ENCODE measurements at regions not wholly inside any gene's neighbourhood (a gene's known extent, or its start where the extent isn't known, plus 50 kb on each side); places are given as distances from the start of the nearest gene placed in this dataset.

DNA sequence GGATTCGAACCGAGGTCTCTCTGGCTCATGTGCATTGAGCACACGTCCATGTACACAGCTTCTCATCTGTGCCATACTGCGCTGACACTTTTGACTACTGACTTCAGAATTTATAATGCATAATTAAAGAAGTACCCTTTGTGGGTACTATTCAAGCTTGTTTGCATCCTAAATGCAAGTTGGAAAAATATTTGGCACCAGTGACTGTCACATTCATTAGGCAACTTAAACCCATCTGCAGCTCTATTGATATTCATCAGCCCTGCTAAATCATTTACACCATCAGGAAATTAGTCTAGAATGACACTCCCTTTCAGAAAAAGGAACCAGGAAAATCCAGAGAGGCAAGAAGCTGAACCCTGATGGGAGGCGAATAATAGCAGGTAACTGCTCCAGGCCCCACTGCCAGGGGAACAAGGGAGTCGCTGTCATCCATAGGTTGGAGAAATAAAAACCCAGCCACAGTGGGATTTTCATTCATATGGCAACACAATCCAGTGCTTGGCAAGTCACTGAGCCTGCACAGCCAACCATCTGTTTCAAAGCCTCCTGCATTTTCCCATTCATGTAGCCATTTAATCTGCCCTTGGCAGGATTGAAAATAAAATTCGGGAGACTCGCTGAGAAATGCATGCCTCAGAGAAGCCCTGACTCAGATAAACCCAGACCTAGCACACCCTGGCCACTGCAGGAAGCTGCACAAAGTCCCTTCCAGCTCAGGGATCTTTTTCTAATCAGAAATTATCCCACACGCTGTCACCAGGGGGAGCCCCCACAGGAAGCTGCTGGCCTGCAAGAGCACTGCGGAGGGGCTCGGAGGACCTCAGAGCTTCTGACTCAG is 103.0 kb upstream of the VEPH1 start:
- no peaks in the 10 kb centered on the region for H3K9me3 ChIP-seq (ENCODE audit: insufficient read depth, low read length)
- H3K27me3 ChIP-seq (ENCODE audit: insufficient read depth, insufficient read length) = no peaks in the 10 kb centered on the region
- no peaks in the 10 kb centered on the region for H3K36me3 ChIP-seq (ENCODE audit: insufficient read depth, insufficient read length, low read length)
- peak; percentile 81 for DNase-seq (ENCODE audit: low read depth, low spot score)
- H3K9ac ChIP-seq (ENCODE audit: insufficient read length, low read depth) = no peak overlapping the region
- TF ChIP-seq YY1 (IDR thresholded peaks at IDR 0.05; ENCODE audit: insufficient read depth, insufficient read length) (no peak), SUZ12 (IDR thresholded peaks at IDR 0.05; ENCODE audit: extremely low read depth, insufficient read depth, insufficient read length) (no peak), ZNF274 (IDR thresholded peaks at IDR 0.05; ENCODE audit: low read depth, low read length) (no peak)
- H3K4me3 ChIP-seq (ENCODE audit: insufficient read length, low read depth) = no peak overlapping the region
- no peaks in the 10 kb centered on the region for H3K4me1 ChIP-seq (ENCODE audit: insufficient read depth, insufficient read length)

DNA sequence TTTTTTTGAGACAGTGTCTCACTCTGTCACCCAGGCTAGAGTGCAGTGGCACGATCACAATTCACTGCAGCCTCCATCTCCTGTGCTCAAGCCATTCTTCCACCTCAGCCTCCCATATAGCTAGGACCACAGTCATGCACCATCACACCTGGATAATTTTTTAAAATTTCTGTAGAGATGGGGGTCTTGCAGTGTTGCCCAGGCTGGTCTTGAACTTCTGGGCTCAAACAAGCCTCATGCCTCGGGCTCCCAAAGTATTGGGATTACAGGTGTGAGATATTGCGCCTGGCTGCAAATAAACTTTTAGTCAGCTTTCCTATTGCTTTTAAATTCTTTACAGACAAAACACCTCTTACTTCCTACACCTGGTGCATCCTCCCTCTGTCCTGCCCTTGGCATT is 102.1 kb upstream of the VEPH1 start:
- no peaks in the 10 kb centered on the region for H3K27me3 ChIP-seq (ENCODE audit: insufficient read depth, insufficient read length)
- H3K4me1 ChIP-seq (ENCODE audit: insufficient read depth, insufficient read length) = no peaks in the 10 kb centered on the region
- DNase-seq (ENCODE audit: low read depth, low spot score) = no peak
- no peaks in the 10 kb centered on the region for H3K36me3 ChIP-seq (ENCODE audit: insufficient read depth, insufficient read length, low read length)
- no peaks in the 10 kb centered on the region for H3K9me3 ChIP-seq (ENCODE audit: insufficient read depth, low read length)
- TF ChIP-seq SUZ12 (IDR thresholded peaks at IDR 0.05; ENCODE audit: extremely low read depth, insufficient read depth, insufficient read length) (no peak), YY1 (IDR thresholded peaks at IDR 0.05; ENCODE audit: insufficient read depth, insufficient read length) (no peak), ZNF274 (IDR thresholded peaks at IDR 0.05; ENCODE audit: low read depth, low read length) (no peak)
- H3K9ac ChIP-seq (ENCODE audit: insufficient read length, low read depth) = no peak overlapping the region
- H3K4me3 ChIP-seq (ENCODE audit: insufficient read length, low read depth) = no peak overlapping the region

DNA sequence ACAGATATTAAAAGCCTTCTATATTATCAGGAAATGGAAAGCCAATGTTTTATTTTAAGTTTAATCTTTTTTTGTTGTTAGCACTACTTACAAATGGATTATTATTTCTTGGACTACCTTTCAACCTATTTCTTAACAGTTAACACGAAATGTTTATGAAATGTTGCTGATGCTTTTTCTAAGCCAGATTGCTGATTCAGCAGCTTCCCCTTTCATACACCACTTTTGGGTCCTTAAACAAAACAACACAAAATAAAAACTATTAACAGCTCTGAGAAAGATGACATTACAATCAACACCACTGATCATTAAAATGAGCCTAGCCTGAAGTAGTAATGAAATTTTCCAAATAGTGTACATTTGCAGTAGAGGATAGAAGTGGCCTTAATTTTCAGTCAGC is 99.2 kb upstream of the VEPH1 start:
- no peaks in the 10 kb centered on the region for H3K36me3 ChIP-seq (ENCODE audit: insufficient read depth, insufficient read length, low read length)
- H3K4me1 ChIP-seq (ENCODE audit: insufficient read depth, insufficient read length) = no peaks in the 10 kb centered on the region
- H3K9ac ChIP-seq (ENCODE audit: insufficient read length, low read depth) = no peak overlapping the region
- DNase-seq (ENCODE audit: low read depth, low spot score) = no peak
- H3K9me3 ChIP-seq (ENCODE audit: insufficient read depth, low read length) = no peaks in the 10 kb centered on the region
- TF ChIP-seq SUZ12 (IDR thresholded peaks at IDR 0.05; ENCODE audit: extremely low read depth, insufficient read depth, insufficient read length) = no peak
- no peak for TF ChIP-seq ZNF274 (IDR thresholded peaks at IDR 0.05; ENCODE audit: low read depth, low read length)
- TF ChIP-seq YY1 (IDR thresholded peaks at IDR 0.05; ENCODE audit: insufficient read depth, insufficient read length) = no peak
- no peak overlapping the region for H3K4me3 ChIP-seq (ENCODE audit: insufficient read length, low read depth)
- H3K27me3 ChIP-seq (ENCODE audit: insufficient read depth, insufficient read length) = no peaks in the 10 kb centered on the region

DNA sequence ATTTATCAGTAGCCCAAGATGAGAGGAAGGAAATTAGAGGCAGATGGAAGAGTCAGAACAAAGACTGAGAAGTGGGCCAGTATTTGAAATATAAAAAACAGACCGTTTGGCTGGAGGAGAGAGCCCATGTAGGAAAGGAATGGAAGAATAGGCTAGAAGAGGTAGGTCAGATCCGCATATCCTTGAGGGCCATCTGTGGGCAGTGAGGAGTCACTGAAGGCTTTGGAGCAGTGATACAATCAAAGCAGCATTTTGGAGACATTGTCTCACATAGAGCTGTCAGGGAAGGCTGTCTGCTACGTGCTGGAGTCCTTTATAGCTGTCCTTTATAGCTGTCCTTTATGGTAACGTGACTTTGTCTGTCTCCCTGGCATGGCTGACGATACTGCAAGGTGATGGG is 92.0 kb upstream of the VEPH1 start:
- Histone ChIP-seq H3K4me1 (ENCODE audit: insufficient read depth, insufficient read length) (no peaks in the 10 kb centered on the region), H3K4me3 (ENCODE audit: insufficient read length, low read depth) (no peak overlapping the region), H3K27me3 (ENCODE audit: insufficient read depth, insufficient read length) (no peaks in the 10 kb centered on the region), H3K36me3 (ENCODE audit: insufficient read depth, insufficient read length, low read length) (no peaks in the 10 kb centered on the region), H3K9me3 (ENCODE audit: insufficient read depth, low read length) (no peaks in the 10 kb centered on the region), H3K9ac (ENCODE audit: insufficient read length, low read depth) (no peak overlapping the region)
- TF ChIP-seq YY1 (IDR thresholded peaks at IDR 0.05; ENCODE audit: insufficient read depth, insufficient read length) (no peak), ZNF274 (IDR thresholded peaks at IDR 0.05; ENCODE audit: low read depth, low read length) (no peak), SUZ12 (IDR thresholded peaks at IDR 0.05; ENCODE audit: extremely low read depth, insufficient read depth, insufficient read length) (no peak)
- DNase-seq (ENCODE audit: low read depth, low spot score) = no peak

DNA sequence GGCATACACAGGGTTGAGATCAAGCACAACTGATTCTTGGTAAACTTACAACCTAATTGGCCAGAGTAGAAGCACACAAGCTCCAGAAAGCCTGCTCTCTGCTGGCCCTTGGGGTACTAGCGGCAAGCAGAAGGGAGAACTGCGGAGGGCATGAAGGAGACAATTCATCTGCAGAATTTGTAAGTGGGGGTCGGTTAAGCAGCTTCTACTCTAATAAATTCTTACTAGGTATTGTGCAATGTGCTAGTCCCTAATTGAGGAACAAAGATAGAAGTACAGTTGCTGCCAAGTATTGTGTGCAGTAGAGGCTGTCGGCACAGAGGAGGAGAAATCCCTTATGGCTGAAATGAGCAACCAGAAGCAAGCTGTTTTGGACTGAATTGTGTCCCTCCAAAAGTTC is 91.2 kb upstream of the VEPH1 start:
- Histone ChIP-seq H3K36me3 (ENCODE audit: insufficient read depth, insufficient read length, low read length) (no peaks in the 10 kb centered on the region), H3K9me3 (ENCODE audit: insufficient read depth, low read length) (no peaks in the 10 kb centered on the region), H3K27me3 (ENCODE audit: insufficient read depth, insufficient read length) (no peaks in the 10 kb centered on the region), H3K4me1 (ENCODE audit: insufficient read depth, insufficient read length) (no peaks in the 10 kb centered on the region), H3K9ac (ENCODE audit: insufficient read length, low read depth) (no peak overlapping the region), H3K4me3 (ENCODE audit: insufficient read length, low read depth) (no peak overlapping the region)
- DNase-seq (ENCODE audit: low read depth, low spot score) = no peak
- TF ChIP-seq ZNF274 (IDR thresholded peaks at IDR 0.05; ENCODE audit: low read depth, low read length) = no peak
- no peak for TF ChIP-seq YY1 (IDR thresholded peaks at IDR 0.05; ENCODE audit: insufficient read depth, insufficient read length)
- no peak for TF ChIP-seq SUZ12 (IDR thresholded peaks at IDR 0.05; ENCODE audit: extremely low read depth, insufficient read depth, insufficient read length)

DNA sequence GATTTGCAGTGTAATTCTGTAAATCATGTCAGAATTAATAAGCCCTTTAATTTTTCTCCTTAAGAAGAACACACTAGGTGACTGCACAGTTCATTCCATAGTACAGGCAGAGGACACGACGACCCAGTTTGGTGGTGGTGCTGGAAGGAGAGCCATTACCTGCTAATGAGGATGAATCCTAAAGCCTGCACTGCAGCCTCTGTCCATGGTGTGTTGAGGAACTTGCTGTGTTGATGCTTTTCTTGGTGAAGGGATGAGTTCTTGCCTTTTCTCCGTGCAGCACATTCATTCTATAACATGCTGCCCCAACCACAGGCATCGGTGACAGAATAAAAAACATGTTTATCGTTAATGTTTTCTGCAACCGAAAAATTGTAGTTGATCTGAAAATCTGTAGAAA is 89.6 kb upstream of the VEPH1 start:
- Histone ChIP-seq H3K27me3 (ENCODE audit: insufficient read depth, insufficient read length) (no peaks in the 10 kb centered on the region), H3K9me3 (ENCODE audit: insufficient read depth, low read length) (no peaks in the 10 kb centered on the region), H3K36me3 (ENCODE audit: insufficient read depth, insufficient read length, low read length) (no peaks in the 10 kb centered on the region), H3K9ac (ENCODE audit: insufficient read length, low read depth) (no peak overlapping the region), H3K4me1 (ENCODE audit: insufficient read depth, insufficient read length) (no peaks in the 10 kb centered on the region), H3K4me3 (ENCODE audit: insufficient read length, low read depth) (no peak overlapping the region)
- TF ChIP-seq ZNF274 (IDR thresholded peaks at IDR 0.05; ENCODE audit: low read depth, low read length) (no peak), SUZ12 (IDR thresholded peaks at IDR 0.05; ENCODE audit: extremely low read depth, insufficient read depth, insufficient read length) (no peak), YY1 (IDR thresholded peaks at IDR 0.05; ENCODE audit: insufficient read depth, insufficient read length) (no peak)
- no peak for DNase-seq (ENCODE audit: low read depth, low spot score)

DNA sequence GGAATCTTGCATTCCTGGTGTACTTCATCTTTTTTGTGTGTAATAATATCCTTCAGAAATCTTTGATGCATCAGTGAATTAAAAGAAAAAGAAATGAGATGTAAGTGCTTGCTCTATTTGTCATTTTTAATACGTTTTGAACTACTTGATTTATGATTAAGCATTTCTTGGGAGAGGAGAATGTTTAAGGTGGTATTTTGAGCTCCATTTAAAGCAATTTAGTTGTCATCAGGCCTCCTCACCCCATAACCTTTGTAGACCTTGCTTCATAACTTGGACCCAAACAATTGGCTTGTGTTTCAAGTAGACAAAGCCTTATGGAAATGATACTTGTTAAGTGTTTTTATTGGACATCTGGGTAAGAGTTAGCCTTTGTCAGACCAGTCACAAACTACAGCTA is 87.1 kb upstream of the VEPH1 start:
- H3K9me3 ChIP-seq (ENCODE audit: insufficient read depth, low read length) = no peaks in the 10 kb centered on the region
- no peaks in the 10 kb centered on the region for H3K27me3 ChIP-seq (ENCODE audit: insufficient read depth, insufficient read length)
- H3K4me1 ChIP-seq (ENCODE audit: insufficient read depth, insufficient read length) = no peaks in the 10 kb centered on the region
- H3K4me3 ChIP-seq (ENCODE audit: insufficient read length, low read depth) = no peak overlapping the region
- no peak for TF ChIP-seq SUZ12 (IDR thresholded peaks at IDR 0.05; ENCODE audit: extremely low read depth, insufficient read depth, insufficient read length)
- no peak for TF ChIP-seq ZNF274 (IDR thresholded peaks at IDR 0.05; ENCODE audit: low read depth, low read length)
- no peak for TF ChIP-seq YY1 (IDR thresholded peaks at IDR 0.05; ENCODE audit: insufficient read depth, insufficient read length)
- no peak for DNase-seq (ENCODE audit: low read depth, low spot score)
- H3K36me3 ChIP-seq (ENCODE audit: insufficient read depth, insufficient read length, low read length) = no peaks in the 10 kb centered on the region
- no peak overlapping the region for H3K9ac ChIP-seq (ENCODE audit: insufficient read length, low read depth)

Data from NT2/D1 (cell line).